ENCODE measurements at regions not wholly inside any gene's neighbourhood (a gene's known extent, or its start where the extent isn't known, plus 50 kb on each side); places are given as distances from the start of the nearest gene placed in this dataset.

GRCh38 chr2:167843657-167844056, 403.7 kb downstream of the STK39 start:
- TF ChIP-seq CTCF (IDR thresholded peaks at IDR 0.05): no peak
- TF ChIP-seq POLR2A (IDR thresholded peaks at IDR 0.05): no peak
- TF ChIP-seq EP300 (IDR thresholded peaks at IDR 0.05): no peak
